ENCODE measurements at regions not wholly inside any gene's neighbourhood (a gene's known extent, or its start where the extent isn't known, plus 50 kb on each side); places are given as distances from the start of the nearest gene placed in this dataset.

GRCh38 chr2:19031642-19032041, 326.8 kb downstream of the OSR1 start:
- DNase-seq (ENCODE audit: insufficient read length, low spot score) = no peak
- TF ChIP-seq CTCF (IDR thresholded peaks at IDR 0.05; ENCODE audit: insufficient read depth, missing control alignments) = no peak
- FAIRE-seq = no peak

GRCh38 chr2:19029655-19030054, 328.8 kb downstream of the OSR1 start:
- DNase-seq (ENCODE audit: insufficient read length, low spot score) (no peak), FAIRE-seq (no peak)
- no peak for TF ChIP-seq CTCF (IDR thresholded peaks at IDR 0.05; ENCODE audit: insufficient read depth, missing control alignments)

GRCh38 chr2:19028587-19029375, 329.6 kb downstream of the OSR1 start:
- no peak for TF ChIP-seq CTCF (IDR thresholded peaks at IDR 0.05; ENCODE audit: insufficient read depth, missing control alignments)
- DNase-seq (ENCODE audit: insufficient read length, low spot score) = no peak
- FAIRE-seq = no peak

- DNase-seq (ENCODE audit: insufficient read length, low spot score) (no peak), FAIRE-seq (no peak)
- no peak for TF ChIP-seq CTCF (IDR thresholded peaks at IDR 0.05; ENCODE audit: insufficient read depth, missing control alignments)
These were observed 330.8 kb downstream of the OSR1 start for GRCh38 chr2:19027626-19028025.

- FAIRE-seq (no peak), DNase-seq (ENCODE audit: insufficient read length, low spot score) (no peak)
- TF ChIP-seq CTCF (IDR thresholded peaks at IDR 0.05; ENCODE audit: insufficient read depth, missing control alignments) = no peak
These were observed 332.2 kb downstream of the OSR1 start for GRCh38 chr2:19026261-19026660.

GRCh38 chr2:19022334-19022733, 336.1 kb downstream of the OSR1 start:
- no peak for TF ChIP-seq CTCF (IDR thresholded peaks at IDR 0.05; ENCODE audit: insufficient read depth, missing control alignments)
- DNase-seq (ENCODE audit: insufficient read length, low spot score) = no peak

GRCh38 chr2:19021721-19022120, 336.7 kb downstream of the OSR1 start:
- FAIRE-seq = no peak
- DNase-seq (ENCODE audit: insufficient read length, low spot score) = no peak
- TF ChIP-seq CTCF (IDR thresholded peaks at IDR 0.05; ENCODE audit: insufficient read depth, missing control alignments) = no peak

More at GRCh38 chr2:19022334-19022733, 336.1 kb downstream of the OSR1 start:
- FAIRE-seq = no peak

Data from D721Med (cell line).